WTC11 (cell line): ENCODE measurements at regions not wholly inside any gene's neighbourhood (a gene's known extent, or its start where the extent isn't known, plus 50 kb on each side); places are given as distances from the start of the nearest gene placed in this dataset.

Source experiments
- CBFB ChIP-seq: sonication (generic); formaldehyde crosslinking; IDR thresholded peaks from 2 replicates; pipeline ENCODE4 v1.8.1; 2022; ENCODE audit warnings: mild to moderate bottlenecking, low read depth, missing genetic modification reagents
- CTCF ChIP-seq: fragments of 200-600 bp; IDR thresholded peaks from 2 replicates; pipeline ENCODE4 v1.8.0; 2022; ENCODE audit warnings: antibody characterized with exemption
- MAX ChIP-seq: sonication (generic); formaldehyde crosslinking; IDR thresholded peaks from 2 replicates; pipeline ENCODE4 v1.8.0; 2022; ENCODE audit warnings: mild to moderate bottlenecking, missing genetic modification reagents
- ZNF219 ChIP-seq: sonication (generic); formaldehyde crosslinking; IDR thresholded peaks from 2 replicates; pipeline ENCODE4 v1.8.0; 2023; ENCODE audit warnings: missing genetic modification reagents, mild to moderate bottlenecking, borderline replicate concordance
- TF ChIP-seq, protein P1 (sequence below): sonication (generic); formaldehyde crosslinking; IDR thresholded peaks from 2 replicates; pipeline ENCODE4 v1.8.1; 2022; ENCODE audit warnings: low read depth, missing genetic modification reagents, borderline replicate concordance
- TF ChIP-seq, protein P2 (sequence below): sonication (generic); formaldehyde crosslinking; IDR thresholded peaks from 2 replicates; pipeline ENCODE4 v1.8.1; 2022; ENCODE audit warnings: low read depth, mild to moderate bottlenecking, moderate library complexity, missing genetic modification reagents, borderline replicate concordance

GRCh38 chr1:118820864-118821263, 167.3 kb downstream of the TBX15 start:
- no peak for TF ChIP-seq CBFB
- TF ChIP-seq MAX = no peak
- no peak for TF ChIP-seq CTCF
- TF ChIP-seq, protein P1, sequence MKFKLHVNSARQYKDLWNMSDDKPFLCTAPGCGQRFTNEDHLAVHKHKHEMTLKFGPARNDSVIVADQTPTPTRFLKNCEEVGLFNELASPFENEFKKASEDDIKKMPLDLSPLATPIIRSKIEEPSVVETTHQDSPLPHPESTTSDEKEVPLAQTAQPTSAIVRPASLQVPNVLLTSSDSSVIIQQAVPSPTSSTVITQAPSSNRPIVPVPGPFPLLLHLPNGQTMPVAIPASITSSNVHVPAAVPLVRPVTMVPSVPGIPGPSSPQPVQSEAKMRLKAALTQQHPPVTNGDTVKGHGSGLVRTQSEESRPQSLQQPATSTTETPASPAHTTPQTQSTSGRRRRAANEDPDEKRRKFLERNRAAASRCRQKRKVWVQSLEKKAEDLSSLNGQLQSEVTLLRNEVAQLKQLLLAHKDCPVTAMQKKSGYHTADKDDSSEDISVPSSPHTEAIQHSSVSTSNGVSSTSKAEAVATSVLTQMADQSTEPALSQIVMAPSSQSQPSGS (CRISPR knock-in tag) = no peak
- TF ChIP-seq, protein P2, sequence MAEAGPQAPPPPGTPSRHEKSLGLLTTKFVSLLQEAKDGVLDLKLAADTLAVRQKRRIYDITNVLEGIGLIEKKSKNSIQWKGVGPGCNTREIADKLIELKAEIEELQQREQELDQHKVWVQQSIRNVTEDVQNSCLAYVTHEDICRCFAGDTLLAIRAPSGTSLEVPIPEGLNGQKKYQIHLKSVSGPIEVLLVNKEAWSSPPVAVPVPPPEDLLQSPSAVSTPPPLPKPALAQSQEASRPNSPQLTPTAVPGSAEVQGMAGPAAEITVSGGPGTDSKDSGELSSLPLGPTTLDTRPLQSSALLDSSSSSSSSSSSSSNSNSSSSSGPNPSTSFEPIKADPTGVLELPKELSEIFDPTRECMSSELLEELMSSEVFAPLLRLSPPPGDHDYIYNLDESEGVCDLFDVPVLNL (CRISPR knock-in tag) = no peak
- TF ChIP-seq ZNF219 (CRISPR knock-in tag) = no peak
